Karpas-422 (cell line): ENCODE measurements at regions not wholly inside any gene's neighbourhood (a gene's known extent, or its start where the extent isn't known, plus 50 kb on each side); places are given as distances from the start of the nearest gene placed in this dataset.

ENCODE experiments used
- DNase-seq: peaks from one replicate; pipeline ENCODE4 v3.0.0-alpha.2; 2015
- H2AFZ ChIP-seq: fragments of 200-600 bp; sonication (generic); 2 replicates; pipeline ENCODE4 v1.6.1; 2014; ENCODE audit warnings: antibody characterized with exemption, low read length, mixed read lengths
- H3K27ac ChIP-seq: fragments of 200-600 bp; sonication (generic); 2 replicates; pipeline ENCODE4 v1.5.1; 2014; ENCODE audit warnings: mild to moderate bottlenecking, low read length, moderate library complexity
- H3K27me3 ChIP-seq: fragments of 200-600 bp; sonication (generic); 2 replicates; pipeline ENCODE4 v1.6.1; 2014; ENCODE audit warnings: low read length, mixed read lengths
- H3K36me3 ChIP-seq: fragments of 200-600 bp; sonication (generic); 2 replicates; pipeline ENCODE4 v1.6.1; 2014; ENCODE audit warnings: low read length, mixed read lengths; ENCODE audit not compliant: insufficient read depth
- H3K4me1 ChIP-seq: fragments of 200-600 bp; sonication (generic); 2 replicates; pipeline ENCODE4 v1.6.1; 2014; ENCODE audit warnings: mild to moderate bottlenecking, low read length, mixed read lengths
- H3K4me2 ChIP-seq: fragments of 200-600 bp; sonication (generic); 2 replicates; pipeline ENCODE4 v1.6.1; 2014; ENCODE audit warnings: low read length, low read depth, mild to moderate bottlenecking; ENCODE audit not compliant: poor library complexity, severe bottlenecking
- H3K4me3 ChIP-seq: fragments of 200-600 bp; sonication (generic); 2 replicates; pipeline ENCODE4 v1.5.1; 2014; ENCODE audit warnings: mild to moderate bottlenecking, antibody characterized with exemption, low read length, mixed read lengths
- H3K79me2 ChIP-seq: fragments of 200-600 bp; sonication (generic); 2 replicates; pipeline ENCODE4 v1.6.1; 2014; ENCODE audit warnings: mild to moderate bottlenecking, low read length, mixed read lengths
- H3K9ac ChIP-seq: fragments of 200-600 bp; sonication (generic); 2 replicates; pipeline ENCODE4 v1.6.0; 2014; ENCODE audit warnings: low read length
- H3K9me2 ChIP-seq: fragments of 200-600 bp; sonication (generic), shearing (Covaris generic); replicated peaks from 2 replicates; pipeline ENCODE4 v1.6.0; 2014; ENCODE audit warnings: mild to moderate bottlenecking, low read length, moderate library complexity; ENCODE audit not compliant: insufficient read depth
- H3K9me3 ChIP-seq: fragments of 300-700, 200-600 bp; sonication (generic); 2 replicates; pipeline ENCODE4 v1.6.1; 2014; ENCODE audit warnings: low read length, mixed read lengths
- H4K20me1 ChIP-seq: fragments of 200-600 bp; sonication (generic); 2 replicates; pipeline ENCODE4 v1.6.1; 2014; ENCODE audit warnings: mild to moderate bottlenecking, antibody characterized with exemption, low read length, low read depth; ENCODE audit not compliant: insufficient read depth

GRCh38 chr2:221771297-221771696 is 199.2 kb upstream of the EPHA4 start:
- Histone ChIP-seq H3K27ac (no peak overlapping the region), H3K4me3 (no peak overlapping the region), H3K79me2 (no peaks in the 10 kb centered on the region), H3K9me3 (no peaks in the 10 kb centered on the region), H2AFZ (no peak overlapping the region), H3K4me2 (no peak overlapping the region), H3K9ac (no peak overlapping the region), H3K9me2 (no peaks in the 10 kb centered on the region), H3K36me3 (no peaks in the 10 kb centered on the region), H3K27me3 (no peaks in the 10 kb centered on the region), H3K4me1 (no peaks in the 10 kb centered on the region), H4K20me1 (no peaks in the 10 kb centered on the region)
- no peak for DNase-seq

DNA sequence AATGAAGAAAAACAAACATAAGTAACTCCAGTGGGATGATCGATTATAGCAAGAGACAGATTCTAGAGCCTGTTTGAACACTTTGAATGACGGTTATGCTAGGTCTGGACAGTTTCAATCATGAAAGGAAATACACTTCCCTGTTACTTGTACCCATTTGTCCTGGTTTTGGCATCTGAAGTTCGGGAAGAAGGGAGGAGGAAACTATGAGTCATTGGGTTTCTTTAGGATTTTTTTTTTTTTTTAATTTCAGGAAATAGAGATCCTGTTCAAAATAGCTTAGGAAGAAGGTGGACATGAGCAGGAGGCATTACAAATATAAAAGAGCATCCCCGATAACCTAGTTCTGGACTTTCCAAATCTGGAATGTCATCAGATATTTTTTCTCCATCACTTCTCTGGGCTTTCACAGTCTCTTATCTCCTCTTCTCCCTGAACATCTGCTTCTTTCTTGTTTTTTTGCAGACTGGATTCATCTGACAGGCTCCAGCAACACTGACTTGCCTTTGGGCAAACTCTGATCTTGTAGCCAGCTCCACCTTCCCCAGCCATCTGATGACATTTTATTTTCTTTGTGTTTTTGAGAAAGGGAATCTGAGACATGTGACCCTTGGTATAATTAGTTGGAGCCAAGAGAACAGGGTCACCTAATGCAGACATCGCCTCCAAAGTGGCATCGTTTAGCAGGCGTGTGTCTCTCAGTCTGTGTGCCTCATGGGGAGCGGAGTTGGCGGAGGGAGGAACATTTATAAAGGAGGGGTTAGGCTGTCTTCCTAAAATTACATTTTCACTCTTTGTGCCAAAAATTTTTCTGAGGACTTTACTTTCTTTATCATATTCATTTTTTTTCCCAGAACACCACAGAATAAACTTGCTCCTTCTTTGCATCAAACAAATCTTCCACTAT is 195.3 kb upstream of the EPHA4 start:
- no peaks in the 10 kb centered on the region for H3K27me3 ChIP-seq
- H3K9me3 ChIP-seq = no peaks in the 10 kb centered on the region
- H3K79me2 ChIP-seq = no peaks in the 10 kb centered on the region
- no peak overlapping the region for H3K9ac ChIP-seq
- no peaks in the 10 kb centered on the region for H3K4me1 ChIP-seq
- H3K4me3 ChIP-seq = no peak overlapping the region
- H3K4me2 ChIP-seq = no peak overlapping the region
- H2AFZ ChIP-seq = no peak overlapping the region
- DNase-seq = no peak
- no peaks in the 10 kb centered on the region for H3K36me3 ChIP-seq
- H3K27ac ChIP-seq = no peak overlapping the region
- no peaks in the 10 kb centered on the region for H3K9me2 ChIP-seq
- H4K20me1 ChIP-seq = no peaks in the 10 kb centered on the region

DNA sequence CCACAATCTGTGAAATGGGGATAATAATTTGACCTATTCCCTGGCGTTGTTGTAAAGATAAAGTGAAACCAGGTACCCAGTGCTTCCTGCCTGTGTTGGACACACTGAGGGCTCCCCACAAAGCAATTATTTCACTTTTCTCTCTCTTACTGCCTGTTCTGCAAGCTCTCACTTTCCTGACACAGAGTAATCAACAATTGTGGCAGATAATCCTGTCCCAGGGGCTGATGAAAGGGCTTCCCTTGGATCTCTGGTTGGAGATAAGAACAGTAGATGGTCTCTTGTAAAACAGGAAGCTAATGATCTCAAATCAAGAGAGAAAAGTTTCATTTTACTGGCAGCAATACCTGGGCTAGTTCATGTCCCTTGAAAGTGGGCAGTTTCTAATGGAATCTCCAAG is 190.4 kb upstream of the EPHA4 start:
- Histone ChIP-seq H4K20me1 (no peaks in the 10 kb centered on the region), H3K4me1 (no peaks in the 10 kb centered on the region), H3K27me3 (no peaks in the 10 kb centered on the region), H3K36me3 (no peaks in the 10 kb centered on the region), H3K9ac (no peak overlapping the region), H3K4me3 (no peak overlapping the region), H3K9me3 (no peaks in the 10 kb centered on the region), H3K9me2 (no peaks in the 10 kb centered on the region), H3K79me2 (no peaks in the 10 kb centered on the region), H3K27ac (no peak overlapping the region), H2AFZ (no peak overlapping the region), H3K4me2 (no peak overlapping the region)
- no peak for DNase-seq

- Histone ChIP-seq H2AFZ (no peak overlapping the region), H3K4me1 (no peaks in the 10 kb centered on the region), H3K9ac (no peak overlapping the region)
These were observed 189.2 kb upstream of the EPHA4 start for GRCh38 chr2:221761260-221761659.

GRCh38 chr2:221758076-221758475 is 186.0 kb upstream of the EPHA4 start:
- H2AFZ ChIP-seq = no peak overlapping the region
- no peaks in the 10 kb centered on the region for H3K9me2 ChIP-seq
- DNase-seq = no peak

More at GRCh38 chr2:221761260-221761659, 189.2 kb upstream of the EPHA4 start:
- no peaks in the 10 kb centered on the region for H4K20me1 ChIP-seq
- H3K9me2 ChIP-seq = no peaks in the 10 kb centered on the region
- DNase-seq = no peak
- no peaks in the 10 kb centered on the region for H3K36me3 ChIP-seq
- H3K4me3 ChIP-seq = no peak overlapping the region
- H3K27ac ChIP-seq = no peak overlapping the region
- no peaks in the 10 kb centered on the region for H3K27me3 ChIP-seq
- H3K9me3 ChIP-seq = no peaks in the 10 kb centered on the region
- no peaks in the 10 kb centered on the region for H3K79me2 ChIP-seq
- H3K4me2 ChIP-seq = no peak overlapping the region

GRCh38 chr2:221753401-221753800 is 181.3 kb upstream of the EPHA4 start:
- H3K9me2 ChIP-seq = peaks cover 2% of the 10 kb centered on the region; the same call in 1 of the 2 replicates
- DNase-seq = no peak
- H2AFZ ChIP-seq = no peak overlapping the region
- no peaks in the 10 kb centered on the region for H3K9me3 ChIP-seq
- H3K4me3 ChIP-seq = no peak overlapping the region
- no peaks in the 10 kb centered on the region for H3K36me3 ChIP-seq
- H3K79me2 ChIP-seq = no peaks in the 10 kb centered on the region
- no peak overlapping the region for H3K27ac ChIP-seq
- H3K4me2 ChIP-seq = no peak overlapping the region
- no peak overlapping the region for H3K9ac ChIP-seq
- H3K4me1 ChIP-seq = no peaks in the 10 kb centered on the region
- no peaks in the 10 kb centered on the region for H3K27me3 ChIP-seq
- H4K20me1 ChIP-seq = no peaks in the 10 kb centered on the region

More at GRCh38 chr2:221758076-221758475, 186.0 kb upstream of the EPHA4 start:
- Histone ChIP-seq H4K20me1 (no peaks in the 10 kb centered on the region), H3K9ac (no peak overlapping the region), H3K27ac (no peak overlapping the region), H3K9me3 (no peaks in the 10 kb centered on the region), H3K36me3 (no peaks in the 10 kb centered on the region), H3K27me3 (no peaks in the 10 kb centered on the region), H3K4me1 (no peaks in the 10 kb centered on the region), H3K4me2 (no peak overlapping the region), H3K4me3 (no peak overlapping the region), H3K79me2 (no peaks in the 10 kb centered on the region)

DNA sequence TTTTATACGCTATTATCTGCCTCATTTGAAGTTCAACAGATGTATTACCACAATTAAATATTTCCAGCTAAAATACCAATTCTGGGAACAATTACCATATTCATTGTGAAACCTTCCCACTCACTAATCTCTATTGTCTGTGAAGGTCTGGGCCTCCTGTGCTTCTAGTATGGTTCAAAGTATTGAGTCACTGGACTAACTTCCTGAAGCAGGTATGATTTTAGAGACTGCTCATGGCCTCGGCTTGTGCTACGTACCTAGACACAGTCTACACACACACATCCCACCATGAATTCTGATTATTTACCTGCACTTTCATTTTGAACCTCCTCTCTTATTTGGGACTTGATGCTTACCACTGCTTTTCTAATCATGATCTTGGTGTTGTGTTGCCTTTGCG is 180.7 kb upstream of the EPHA4 start:
- H3K9me2 ChIP-seq = peaks cover 2% of the 10 kb centered on the region; the same call in 1 of the 2 replicates
- no peak overlapping the region for H2AFZ ChIP-seq
- no peak overlapping the region for H3K9ac ChIP-seq
- no peaks in the 10 kb centered on the region for H3K27me3 ChIP-seq
- H3K36me3 ChIP-seq = no peaks in the 10 kb centered on the region
- no peaks in the 10 kb centered on the region for H3K4me1 ChIP-seq
- H3K4me3 ChIP-seq = no peak overlapping the region
- no peaks in the 10 kb centered on the region for H3K79me2 ChIP-seq
- no peak overlapping the region for H3K4me2 ChIP-seq
- no peak overlapping the region for H3K27ac ChIP-seq
- DNase-seq = no peak
- H4K20me1 ChIP-seq = no peaks in the 10 kb centered on the region
- no peaks in the 10 kb centered on the region for H3K9me3 ChIP-seq

DNA sequence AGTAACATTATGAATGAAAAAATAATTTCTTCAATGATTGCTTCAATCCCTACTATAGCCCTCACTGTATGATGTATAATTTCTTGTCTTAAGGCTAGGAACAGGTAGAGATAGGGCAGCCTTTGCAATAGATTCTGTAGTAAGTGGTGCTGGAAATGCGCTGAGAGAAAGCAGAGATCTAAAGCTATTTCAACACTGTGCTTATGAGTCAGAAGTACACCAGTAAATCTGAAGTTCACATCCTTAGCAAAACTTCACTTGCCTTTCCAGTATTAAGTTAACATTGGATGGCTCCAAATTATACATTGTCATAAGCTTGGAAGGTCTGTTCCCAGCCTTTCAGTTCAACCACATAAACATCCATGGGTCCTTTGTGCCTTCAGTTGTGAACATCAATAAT is 178.2 kb upstream of the EPHA4 start:
- H3K4me3 ChIP-seq = no peak overlapping the region
- peaks cover 2% of the 10 kb centered on the region; the same call in 1 of the 2 replicates for H3K9me2 ChIP-seq
- H3K9me3 ChIP-seq = no peaks in the 10 kb centered on the region
- no peaks in the 10 kb centered on the region for H3K27me3 ChIP-seq
- no peak overlapping the region for H3K4me2 ChIP-seq
- no peak overlapping the region for H3K27ac ChIP-seq
- H3K4me1 ChIP-seq = no peaks in the 10 kb centered on the region
- no peaks in the 10 kb centered on the region for H3K79me2 ChIP-seq
- no peaks in the 10 kb centered on the region for H4K20me1 ChIP-seq
- no peaks in the 10 kb centered on the region for H3K36me3 ChIP-seq
- H3K9ac ChIP-seq = no peak overlapping the region
- DNase-seq = no peak
- no peak overlapping the region for H2AFZ ChIP-seq
